Fibroblast of villous mesenchyme (primary cell): ENCODE measurements at regions not wholly inside any gene's neighbourhood (a gene's known extent, or its start where the extent isn't known, plus 50 kb on each side); places are given as distances from the start of the nearest gene placed in this dataset.

Source experiments
- DNase-seq: peaks from one replicate; pipeline ENCODE4 v3.0.0-alpha.2; 2010; ENCODE audit warnings: low read depth
- H3K4me3 ChIP-seq: 2 replicates; pipeline ENCODE4 v1.5.1; 2011; ENCODE audit warnings: low read depth, mild to moderate bottlenecking, low read length
- CTCF ChIP-seq: IDR thresholded peaks from 2 replicates; pipeline ENCODE4 v1.5.1; 2012; ENCODE audit warnings: low read depth, mild to moderate bottlenecking, low read length; ENCODE audit not compliant: insufficient read depth

GRCh38 chr9:108271646-108272348, 584.0 kb downstream of the ACTL7B start:
- TF ChIP-seq CTCF: no peak
- peak; percentile 94 for DNase-seq
- peak overlapping the region; percentile 50 for H3K4me3 ChIP-seq

- DNase-seq: no peak
- H3K4me3 ChIP-seq: no peak overlapping the region
- no peak for TF ChIP-seq CTCF
These were observed 584.5 kb downstream of the ACTL7B start for GRCh38 chr9:108271236-108271635.

GRCh38 chr9:108270561-108270960, 585.2 kb downstream of the ACTL7B start:
- no peak for DNase-seq
- TF ChIP-seq CTCF: no peak

GRCh38 chr9:108270051-108270450, 585.7 kb downstream of the ACTL7B start:
- peak; percentile 54 for DNase-seq
- no peak for TF ChIP-seq CTCF
- H3K4me3 ChIP-seq: no peak overlapping the region

More at GRCh38 chr9:108270561-108270960, 585.2 kb downstream of the ACTL7B start:
- no peak overlapping the region for H3K4me3 ChIP-seq

- H3K4me3 ChIP-seq: no peak overlapping the region
- no peak for TF ChIP-seq CTCF
- DNase-seq: no peak
These were observed 586.4 kb downstream of the ACTL7B start for GRCh38 chr9:108269371-108269770.

GRCh38 chr9:108265065-108265464, 590.7 kb downstream of the ACTL7B start:
- TF ChIP-seq CTCF: no peak
- H3K4me3 ChIP-seq: no peak overlapping the region
- DNase-seq: no peak

GRCh38 chr9:108264093-108264492, 591.7 kb downstream of the ACTL7B start:
- no peak for TF ChIP-seq CTCF
- H3K4me3 ChIP-seq: no peak overlapping the region
- DNase-seq: no peak
